Type B pancreatic cell (in vitro differentiated cells): ENCODE measurements at regions not wholly inside any gene's neighbourhood (a gene's known extent, or its start where the extent isn't known, plus 50 kb on each side); places are given as distances from the start of the nearest gene placed in this dataset.

Experiments
- DNase-seq: peaks from one replicate; pipeline ENCODE4 v3.0.0; 2021; ENCODE audit warnings: mixed read lengths; ENCODE audit not compliant: unreplicated experiment; ENCODE audit errors: extremely low spot score
- H3K27ac Mint-ChIP-seq: 2 replicates; pipeline ENCODE4 v1.8.0; 2021; ENCODE audit warnings: mild to moderate bottlenecking, mixed read lengths
- H3K27me3 Mint-ChIP-seq: 2 replicates; pipeline ENCODE4 v1.8.0; 2021; ENCODE audit warnings: mixed read lengths
- H3K36me3 Mint-ChIP-seq: 2 replicates; pipeline ENCODE4 v1.8.0; 2021; ENCODE audit warnings: mixed read lengths
- H3K4me1 Mint-ChIP-seq: one replicate; pipeline ENCODE4 v1.8.0; 2021; ENCODE audit warnings: mixed read lengths; ENCODE audit not compliant: unreplicated experiment
- H3K4me3 Mint-ChIP-seq: 2 replicates; pipeline ENCODE4 v1.8.0; 2021; ENCODE audit warnings: mild to moderate bottlenecking, mixed read lengths
- H3K9me3 Mint-ChIP-seq: 2 replicates; pipeline ENCODE4 v1.8.0; 2021; ENCODE audit warnings: mixed read lengths
- CTCF ChIP-seq: fragments of 200-600 bp; sonication (generic); conservative IDR thresholded peaks from 2 replicates; pipeline ENCODE4 v1.5.0; 2021; ENCODE audit warnings: antibody characterized with exemption, mild to moderate bottlenecking

- Mint-ChIP-seq H3K27ac (no peak overlapping the region), H3K36me3 (no peaks in the 10 kb centered on the region), H3K27me3 (no peaks in the 10 kb centered on the region), H3K4me3 (no peak overlapping the region), H3K4me1 (no peaks in the 10 kb centered on the region), H3K9me3 (no peaks in the 10 kb centered on the region)
- TF ChIP-seq CTCF = no peak
- DNase-seq = no peak
Observed at GRCh38 chr4:132605551-132605950, 543.5 kb upstream of the PCDH10 start.

GRCh38 chr4:132614682-132615081 lies 534.4 kb upstream of the PCDH10 start:
- Mint-ChIP-seq H3K36me3 (no peaks in the 10 kb centered on the region), H3K4me3 (no peak overlapping the region), H3K4me1 (no peaks in the 10 kb centered on the region), H3K9me3 (peaks cover 8% of the 10 kb centered on the region), H3K27ac (no peak overlapping the region), H3K27me3 (no peaks in the 10 kb centered on the region)
- no peak for DNase-seq
- peak; percentile 82 for TF ChIP-seq CTCF

- H3K9me3 Mint-ChIP-seq = peaks cover 8% of the 10 kb centered on the region
- no peaks in the 10 kb centered on the region for H3K27me3 Mint-ChIP-seq
- no peak overlapping the region for H3K27ac Mint-ChIP-seq
- no peaks in the 10 kb centered on the region for H3K36me3 Mint-ChIP-seq
- no peak for DNase-seq
- no peak for TF ChIP-seq CTCF
- H3K4me1 Mint-ChIP-seq = no peaks in the 10 kb centered on the region
- H3K4me3 Mint-ChIP-seq = no peak overlapping the region
Observed at GRCh38 chr4:132619968-132620367, 529.1 kb upstream of the PCDH10 start.

- no peaks in the 10 kb centered on the region for H3K9me3 Mint-ChIP-seq
- DNase-seq = no peak
- peak; percentile 92 for TF ChIP-seq CTCF
- no peak overlapping the region for H3K4me3 Mint-ChIP-seq
- H3K27me3 Mint-ChIP-seq = no peaks in the 10 kb centered on the region
- no peaks in the 10 kb centered on the region for H3K36me3 Mint-ChIP-seq
- H3K27ac Mint-ChIP-seq = no peak overlapping the region
- peaks cover 4% of the 10 kb centered on the region for H3K4me1 Mint-ChIP-seq
Observed at GRCh38 chr4:132642016-132642817, 506.9 kb upstream of the PCDH10 start.

- no peaks in the 10 kb centered on the region for H3K9me3 Mint-ChIP-seq
- H3K36me3 Mint-ChIP-seq = no peaks in the 10 kb centered on the region
- DNase-seq = no peak
Observed at GRCh38 chr4:132646186-132646585, 502.9 kb upstream of the PCDH10 start.

More at GRCh38 chr4:132646186-132646585, 502.9 kb upstream of the PCDH10 start:
- Mint-ChIP-seq H3K27me3 (no peaks in the 10 kb centered on the region), H3K4me1 (peaks cover 4% of the 10 kb centered on the region), H3K4me3 (no peak overlapping the region), H3K27ac (no peak overlapping the region)
- no peak for TF ChIP-seq CTCF
